Ishikawa (cell line): ENCODE measurements at regions not wholly inside any gene's neighbourhood (a gene's known extent, or its start where the extent isn't known, plus 50 kb on each side); places are given as distances from the start of the nearest gene placed in this dataset.

ENCODE experiments used
- CEBPB ChIP-seq: IDR thresholded peaks from 2 replicates; pipeline ENCODE4 v1.6.1; 2012
- EP300 ChIP-seq: IDR thresholded peaks from 2 replicates; pipeline ENCODE4 v1.6.1; 2012; ENCODE audit warnings: borderline replicate concordance
- FOXM1 ChIP-seq: IDR thresholded peaks from 2 replicates; pipeline ENCODE4 v1.6.1; 2012; ENCODE audit warnings: low read depth, borderline replicate concordance
- MAX ChIP-seq: IDR thresholded peaks from 2 replicates; pipeline ENCODE4 v1.6.1; 2012
- RAD21 ChIP-seq: IDR thresholded peaks from 2 replicates; pipeline ENCODE4 v1.6.1; 2012; ENCODE audit warnings: low read depth
- REST ChIP-seq: IDR thresholded peaks from 2 replicates; pipeline ENCODE4 v1.6.1; 2012; ENCODE audit warnings: low read depth, mild to moderate bottlenecking
- TCF12 ChIP-seq: IDR thresholded peaks from 2 replicates; pipeline ENCODE4 v1.6.1; 2012; ENCODE audit warnings: low read depth
- TEAD4 ChIP-seq: IDR thresholded peaks from 2 replicates; pipeline ENCODE4 v1.6.1; 2012
- TF ChIP-seq, protein P1 (sequence below): IDR thresholded peaks from 2 replicates; pipeline ENCODE4 v1.6.1; 2012

DNA sequence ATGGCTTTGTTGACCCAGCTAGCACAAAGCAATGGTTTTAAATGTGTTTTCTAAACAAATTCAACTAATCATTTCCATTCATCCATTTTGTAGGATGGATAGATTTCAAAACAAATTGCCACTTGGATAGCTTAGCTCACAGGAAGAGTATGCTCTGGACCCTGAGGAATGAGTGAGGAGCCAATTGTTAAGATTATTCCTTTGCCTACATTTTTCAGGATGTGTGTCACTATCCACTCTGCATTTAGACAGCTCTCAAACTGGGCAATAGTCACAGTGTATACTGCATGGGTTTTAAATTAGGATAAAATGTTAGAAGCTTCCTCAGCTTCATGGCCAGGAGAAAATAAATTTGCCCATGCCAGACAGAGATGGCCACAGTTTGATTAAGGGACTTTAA is 605.6 kb upstream of the TEX47 start:
- TF ChIP-seq TCF12 (no peak), FOXM1 (no peak), RAD21 (no peak), EP300 (no peak), MAX (no peak), CEBPB (no peak), REST (no peak), TEAD4 (no peak)
- TF ChIP-seq, protein P1, sequence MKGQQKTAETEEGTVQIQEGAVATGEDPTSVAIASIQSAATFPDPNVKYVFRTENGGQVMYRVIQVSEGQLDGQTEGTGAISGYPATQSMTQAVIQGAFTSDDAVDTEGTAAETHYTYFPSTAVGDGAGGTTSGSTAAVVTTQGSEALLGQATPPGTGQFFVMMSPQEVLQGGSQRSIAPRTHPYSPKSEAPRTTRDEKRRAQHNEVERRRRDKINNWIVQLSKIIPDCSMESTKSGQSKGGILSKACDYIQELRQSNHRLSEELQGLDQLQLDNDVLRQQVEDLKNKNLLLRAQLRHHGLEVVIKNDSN: no peak
